Activated CD8-positive, alpha-beta T cell treated with anti-CD3 and anti-CD28 coated beads for 36 hours (primary cell): ENCODE measurements at regions not wholly inside any gene's neighbourhood (a gene's known extent, or its start where the extent isn't known, plus 50 kb on each side); places are given as distances from the start of the nearest gene placed in this dataset.
"Not testable (repeated sequence)": the region's sequence is repeated elsewhere in the genome, so short reads cannot be mapped to it uniquely, and the experiment has no call there.

Experiments
- ATAC-seq: fragments of 200-7000 bp; cut with Tn5 transposase; one replicate; pipeline ENCODE4 v1.10.0; 2021; ENCODE audit warnings: mild to moderate bottlenecking, moderate library complexity
- CTCF ChIA-PET: fragments of 350-600 bp; sonication (Branson Sonifier 250); formaldehyde crosslinking; loops from one replicate; lab custom pipeline; 2021; ENCODE audit warnings: antibody characterized with exemption; lab: Charles Lee
- POLR2A ChIA-PET: fragments of 350-600 bp; sonication (Branson Sonifier 250); formaldehyde crosslinking; loops from one replicate; lab custom pipeline; 2021; ENCODE audit warnings: antibody characterized with exemption; lab: Charles Lee
- DNase-seq: peaks from one replicate; pipeline ENCODE4 v3.0.0-alpha.2; 2020
- H3K27ac Mint-ChIP-seq: one replicate; pipeline ENCODE4 v1.8.0; 2021; ENCODE audit warnings: mild to moderate bottlenecking, mixed read lengths
- H3K27me3 Mint-ChIP-seq: one replicate; pipeline ENCODE4 v1.8.0; 2021; ENCODE audit warnings: mixed read lengths
- H3K36me3 Mint-ChIP-seq: one replicate; pipeline ENCODE4 v1.8.0; 2021; ENCODE audit warnings: low read depth, mixed read lengths
- H3K4me1 Mint-ChIP-seq: one replicate; pipeline ENCODE4 v1.8.0; 2021; ENCODE audit warnings: low read depth, mixed read lengths
- H3K4me3 Mint-ChIP-seq: one replicate; pipeline ENCODE4 v1.8.0; 2021; ENCODE audit warnings: mild to moderate bottlenecking, moderate library complexity, mixed read lengths
- H3K9me3 Mint-ChIP-seq: one replicate; pipeline ENCODE4 v1.8.0; 2021; ENCODE audit warnings: mixed read lengths
- CTCF ChIP-seq: fragments of 200-600 bp; IDR thresholded peaks from one replicate; pipeline ENCODE4 v1.8.0; 2022; ENCODE audit warnings: antibody characterized with exemption, mild to moderate bottlenecking
- intact Hi-C: fragments of 100-400 bp; cut with micrococcal nuclease; formaldehyde crosslinking; loops from one replicate; pipeline ENCODE4 v1.10.0; 2022

GRCh38 chr13:86253497-86253896 is 454.3 kb upstream of the SLITRK6 start:
- H3K27me3 Mint-ChIP-seq, CTCF ChIA-PET, H3K4me1 Mint-ChIP-seq, H3K36me3 Mint-ChIP-seq, H3K9me3 Mint-ChIP-seq, POLR2A ChIA-PET, ATAC-seq, intact Hi-C loops, H3K4me3 Mint-ChIP-seq, DNase-seq, H3K27ac Mint-ChIP-seq: not testable (repeated sequence)

DNA sequence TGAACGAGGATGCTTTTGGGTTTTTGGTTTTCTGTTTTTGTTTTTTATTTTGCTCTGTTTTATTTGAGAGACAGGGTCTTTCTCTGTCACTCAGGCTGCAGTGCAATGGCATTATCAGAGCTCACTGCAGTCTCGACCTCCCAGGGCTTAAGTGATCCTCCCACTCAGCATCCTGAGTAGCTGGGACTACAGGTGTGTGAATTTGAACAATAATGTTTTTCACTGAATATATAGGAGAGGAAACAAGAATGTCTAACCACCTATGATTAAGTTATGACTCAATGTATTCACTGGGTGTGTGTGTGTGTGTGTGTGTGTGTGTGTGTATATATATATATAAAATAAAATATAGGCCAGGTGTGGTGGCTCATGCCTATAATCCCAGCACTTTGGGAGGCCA is 456.6 kb upstream of the SLITRK6 start:
- H3K36me3 Mint-ChIP-seq, H3K4me1 Mint-ChIP-seq, H3K4me3 Mint-ChIP-seq, H3K27ac Mint-ChIP-seq, intact Hi-C loops, CTCF ChIA-PET, H3K27me3 Mint-ChIP-seq, DNase-seq, POLR2A ChIA-PET, H3K9me3 Mint-ChIP-seq, ATAC-seq: not testable (repeated sequence)

GRCh38 chr13:86269511-86269910 is 470.3 kb upstream of the SLITRK6 start:
- TF ChIP-seq CTCF: no peak
- ChIA-PET POLR2A (no interaction called here), CTCF (no interaction called here)
- Mint-ChIP-seq H3K9me3 (no peaks in the 10 kb centered on the region), H3K4me3 (no peak overlapping the region), H3K27me3 (no peaks in the 10 kb centered on the region), H3K27ac (no peak overlapping the region), H3K4me1 (no peaks in the 10 kb centered on the region), H3K36me3 (no peaks in the 10 kb centered on the region)
- DNase-seq: no peak
- intact Hi-C loops: no loop called here
- ATAC-seq: no peak

- TF ChIP-seq CTCF: no peak
- H3K4me1 Mint-ChIP-seq: no peaks in the 10 kb centered on the region
- CTCF ChIA-PET: no interaction called here
These were observed 483.2 kb upstream of the SLITRK6 start for GRCh38 chr13:86282442-86282841.

DNA sequence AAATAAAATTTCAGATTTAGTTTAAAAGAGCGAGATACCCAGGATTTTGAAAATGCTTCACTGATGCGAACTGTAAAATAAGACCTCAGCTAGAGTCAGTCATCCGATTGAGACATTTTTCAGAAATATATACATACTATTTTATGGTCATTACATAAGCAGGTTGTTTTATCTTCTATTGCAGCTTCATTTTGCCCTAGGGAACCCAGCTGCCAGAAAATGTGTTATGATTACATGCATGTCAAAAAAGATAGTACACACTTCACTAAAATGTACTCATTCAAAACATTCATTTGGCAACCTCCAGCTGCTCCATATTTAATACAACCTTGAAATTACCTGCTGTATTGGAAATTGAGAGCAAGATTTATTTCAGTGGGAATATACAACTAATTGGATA is 483.8 kb upstream of the SLITRK6 start:
- Mint-ChIP-seq H3K4me1 (no peaks in the 10 kb centered on the region), H3K27me3 (no peaks in the 10 kb centered on the region), H3K4me3 (no peak overlapping the region), H3K36me3 (no peaks in the 10 kb centered on the region), H3K27ac (no peak overlapping the region), H3K9me3 (peaks cover 1% of the 10 kb centered on the region)
- ChIA-PET CTCF (no interaction called here), POLR2A (no interaction called here)
- no peak for ATAC-seq
- DNase-seq: no peak
- intact Hi-C loops: no loop called here
- TF ChIP-seq CTCF: no peak

More at GRCh38 chr13:86282442-86282841, 483.2 kb upstream of the SLITRK6 start:
- peaks cover 2% of the 10 kb centered on the region for H3K9me3 Mint-ChIP-seq
- H3K27ac Mint-ChIP-seq: no peak overlapping the region
- ATAC-seq (no peak), DNase-seq (no peak)
- intact Hi-C loops: no loop called here
- H3K27me3 Mint-ChIP-seq: no peaks in the 10 kb centered on the region
- no peaks in the 10 kb centered on the region for H3K36me3 Mint-ChIP-seq
- POLR2A ChIA-PET: no interaction called here
- no peak overlapping the region for H3K4me3 Mint-ChIP-seq

DNA sequence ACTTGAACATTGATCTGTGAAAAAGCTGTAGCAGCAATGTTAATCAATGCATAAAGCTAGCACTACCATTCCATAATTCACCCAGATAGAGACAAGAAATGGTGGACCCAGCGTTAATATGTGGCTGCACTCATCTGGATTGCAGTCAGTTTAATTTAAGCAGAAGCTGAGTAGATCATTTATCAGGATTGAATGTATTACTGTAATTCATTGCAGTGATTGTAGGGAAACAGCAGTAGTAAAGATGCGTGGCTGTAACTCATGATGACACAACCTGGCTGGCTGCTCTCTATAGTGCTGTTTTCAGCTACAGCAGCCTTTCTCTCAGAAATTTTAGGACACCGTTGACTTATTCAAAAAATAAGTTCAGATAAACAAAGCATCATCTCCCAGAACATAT is 499.5 kb upstream of the SLITRK6 start:
- H3K9me3 Mint-ChIP-seq: peaks cover 4% of the 10 kb centered on the region
- H3K27ac Mint-ChIP-seq: no peak overlapping the region
- H3K4me1 Mint-ChIP-seq: no peaks in the 10 kb centered on the region
- POLR2A ChIA-PET: no interaction called here
- no peaks in the 10 kb centered on the region for H3K36me3 Mint-ChIP-seq
- CTCF ChIA-PET: no interaction called here
- TF ChIP-seq CTCF: no peak
- ATAC-seq: no peak
- intact Hi-C loops: no loop called here
- no peak overlapping the region for H3K4me3 Mint-ChIP-seq
- no peak for DNase-seq
- no peaks in the 10 kb centered on the region for H3K27me3 Mint-ChIP-seq
